Lower leg skin (tissue), 3 donors: ENCODE measurements at regions not wholly inside any gene's neighbourhood (a gene's known extent, or its start where the extent isn't known, plus 50 kb on each side); places are given as distances from the start of the nearest gene placed in this dataset.

Experiments used
- POLR2A ChIP-seq, 2 donors: fragments of 450-650 bp; IDR thresholded peaks; one replicate each; pipeline ENCODE4 v1.6.1; 2016 to 2017; ENCODE audit warnings: antibody characterized with exemption in 2 of 2, mild to moderate bottlenecking in 1 of 2, moderate library complexity in 1 of 2
- TF ChIP-seq, protein P1 (sequence below), 3 donors: fragments of 450-650 bp; IDR thresholded peaks; one replicate each; pipeline ENCODE4 v1.5.1; 2016; ENCODE audit warnings: antibody characterized with exemption in 3 of 3, mild to moderate bottlenecking in 3 of 3, moderate library complexity in 2 of 3

GRCh38 chr13:80671773-80672172 is 330.8 kb upstream of the SPRY2 start:
- TF ChIP-seq, protein P1, sequence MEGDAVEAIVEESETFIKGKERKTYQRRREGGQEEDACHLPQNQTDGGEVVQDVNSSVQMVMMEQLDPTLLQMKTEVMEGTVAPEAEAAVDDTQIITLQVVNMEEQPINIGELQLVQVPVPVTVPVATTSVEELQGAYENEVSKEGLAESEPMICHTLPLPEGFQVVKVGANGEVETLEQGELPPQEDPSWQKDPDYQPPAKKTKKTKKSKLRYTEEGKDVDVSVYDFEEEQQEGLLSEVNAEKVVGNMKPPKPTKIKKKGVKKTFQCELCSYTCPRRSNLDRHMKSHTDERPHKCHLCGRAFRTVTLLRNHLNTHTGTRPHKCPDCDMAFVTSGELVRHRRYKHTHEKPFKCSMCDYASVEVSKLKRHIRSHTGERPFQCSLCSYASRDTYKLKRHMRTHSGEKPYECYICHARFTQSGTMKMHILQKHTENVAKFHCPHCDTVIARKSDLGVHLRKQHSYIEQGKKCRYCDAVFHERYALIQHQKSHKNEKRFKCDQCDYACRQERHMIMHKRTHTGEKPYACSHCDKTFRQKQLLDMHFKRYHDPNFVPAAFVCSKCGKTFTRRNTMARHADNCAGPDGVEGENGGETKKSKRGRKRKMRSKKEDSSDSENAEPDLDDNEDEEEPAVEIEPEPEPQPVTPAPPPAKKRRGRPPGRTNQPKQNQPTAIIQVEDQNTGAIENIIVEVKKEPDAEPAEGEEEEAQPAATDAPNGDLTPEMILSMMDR (IDR thresholded peaks at IDR 0.05) = no peak
- no peak for TF ChIP-seq POLR2A (IDR thresholded peaks at IDR 0.05)
